ENCODE measurements at regions not wholly inside any gene's neighbourhood (a gene's known extent, or its start where the extent isn't known, plus 50 kb on each side); places are given as distances from the start of the nearest gene placed in this dataset.

GRCh38 chr2:181174611-181175580, 194.5 kb downstream of the UBE2E3 start:
- TF ChIP-seq POLR2AphosphoS5 (IDR thresholded peaks at IDR 0.05) (no peak), EP300 (IDR thresholded peaks at IDR 0.05; ENCODE audit: low read depth) (no peak), POLR2A (IDR thresholded peaks at IDR 0.05) (no peak)
